RWPE1 (cell line): ENCODE measurements at regions not wholly inside any gene's neighbourhood (a gene's known extent, or its start where the extent isn't known, plus 50 kb on each side); places are given as distances from the start of the nearest gene placed in this dataset.

Experiments
- CTCF ChIA-PET: fragments of 350-600 bp; sonication (Branson Sonifier 250); formaldehyde crosslinking; extraction: SDS; loops from one replicate; lab custom pipeline; 2021; lab: Yijun Ruan, JAX
- POLR2A ChIA-PET: fragments of 400-600 bp; formaldehyde crosslinking; extraction: SDS; loops from one replicate; lab custom pipeline; 2020; ENCODE audit warnings: antibody characterized with exemption; ENCODE audit not compliant: low non-redundant PET; lab: Yijun Ruan, JAX
- DNase-seq: peaks from one replicate; pipeline ENCODE4 v3.0.0; 2012; ENCODE audit warnings: low spot score
- H3K27ac ChIP-seq: fragments of 450-650 bp; 2 replicates; pipeline ENCODE4 v1.5.1; 2017
- CTCF ChIP-seq: fragments of 450-650 bp; conservative IDR thresholded peaks from 2 replicates; pipeline ENCODE4 v1.5.1; 2017; ENCODE audit warnings: low read depth, mild to moderate bottlenecking

- no peak for TF ChIP-seq CTCF
- CTCF ChIA-PET: no interaction called here
- POLR2A ChIA-PET: no interaction called here
- DNase-seq: no peak
- H3K27ac ChIP-seq: no peak overlapping the region
Observed at GRCh38 chrX:40479777-40480318, 100.9 kb upstream of the ATP6AP2 start.

DNA sequence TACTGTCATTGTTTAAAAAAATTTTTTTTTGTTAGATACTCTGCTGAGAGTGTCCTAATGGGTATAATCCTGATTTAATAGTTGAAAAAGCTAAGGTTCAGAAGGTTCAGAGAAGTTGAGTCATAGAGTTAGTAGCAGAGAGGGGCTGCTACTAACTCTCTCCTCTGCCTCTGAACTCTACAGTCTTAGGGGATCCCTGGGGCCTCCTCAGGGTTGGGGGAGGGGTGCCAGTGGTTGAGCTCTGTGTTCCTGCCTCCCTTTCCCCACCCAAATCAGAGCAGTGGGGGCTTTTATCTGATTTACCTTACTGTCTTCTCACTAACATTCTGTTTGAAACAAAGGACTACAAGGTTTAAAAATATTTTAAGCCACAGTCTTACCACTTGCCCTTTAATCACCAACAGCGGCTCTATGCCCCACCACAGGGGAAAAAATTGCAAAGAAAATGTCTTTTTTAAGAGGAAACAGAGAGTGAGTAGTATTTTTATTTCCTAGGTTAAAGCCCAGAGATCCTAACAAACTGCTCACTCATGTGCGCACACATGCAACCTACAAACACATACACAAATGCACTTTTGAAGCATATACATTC lies 102.2 kb upstream of the ATP6AP2 start:
- ChIA-PET POLR2A (no interaction called here), CTCF (no interaction called here)
- no peak overlapping the region for H3K27ac ChIP-seq
- no peak for DNase-seq
- no peak for TF ChIP-seq CTCF

- DNase-seq: no peak
- CTCF ChIA-PET: interaction anchor here (0.6 kb wide), 1 partner anchor 503 kb away, joined by 4 read pairs; no protein-coding TSS in a partner anchor
- H3K27ac ChIP-seq: no peak overlapping the region
- POLR2A ChIA-PET: no interaction called here
- no peak for TF ChIP-seq CTCF
Observed at GRCh38 chrX:40476958-40477357, 103.8 kb upstream of the ATP6AP2 start.

DNA sequence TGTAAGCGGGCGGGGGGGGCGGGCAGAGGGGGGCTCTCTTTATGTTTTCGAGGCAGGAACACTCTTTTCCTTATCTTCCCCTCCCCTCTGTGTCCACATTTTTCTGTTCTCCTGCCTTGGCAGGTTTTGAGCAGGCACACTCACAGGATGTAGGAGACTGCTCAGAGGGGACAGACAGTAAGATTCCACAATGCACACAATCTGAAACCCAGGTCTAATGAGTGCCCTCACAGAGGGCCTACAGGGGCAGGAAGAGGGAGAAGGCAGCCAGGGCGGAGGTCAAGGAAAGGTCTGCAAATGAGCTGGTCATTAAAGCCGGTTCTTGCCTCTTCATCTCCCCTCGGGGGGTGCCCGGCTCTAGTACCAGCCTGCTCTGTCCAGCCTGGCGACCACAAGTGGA lies 106.1 kb upstream of the ATP6AP2 start:
- CTCF ChIA-PET: no interaction called here
- no peak for TF ChIP-seq CTCF
- no peak overlapping the region for H3K27ac ChIP-seq

GRCh38 chrX:40474205-40474626 lies 106.6 kb upstream of the ATP6AP2 start:
- no peak for TF ChIP-seq CTCF
- H3K27ac ChIP-seq: no peak overlapping the region
- CTCF ChIA-PET: no interaction called here
- POLR2A ChIA-PET: no interaction called here
- peak; percentile 21 for DNase-seq

More for the DNA sequence above, 106.1 kb upstream of the ATP6AP2 start:
- POLR2A ChIA-PET: no interaction called here
- DNase-seq: no peak

- no peak overlapping the region for H3K27ac ChIP-seq
- CTCF ChIA-PET: no interaction called here
- TF ChIP-seq CTCF: no peak
- POLR2A ChIA-PET: no interaction called here
- DNase-seq: no peak
Observed at GRCh38 chrX:40473460-40474204, 107.1 kb upstream of the ATP6AP2 start.
